GM12875 (cell line): ENCODE measurements at regions not wholly inside any gene's neighbourhood (a gene's known extent, or its start where the extent isn't known, plus 50 kb on each side); places are given as distances from the start of the nearest gene placed in this dataset.

Experiments
- H3K4me3 ChIP-seq: one replicate; pipeline ENCODE4 v1.5.1; 2011; ENCODE audit warnings: low read depth, low read length, control low read depth
- CTCF ChIP-seq: IDR thresholded peaks from 2 replicates; pipeline ENCODE4 v1.5.1; 2011; ENCODE audit warnings: low read depth, mild to moderate bottlenecking, control low read depth, inconsistent platforms, low read length, moderate library complexity, borderline replicate concordance; ENCODE audit not compliant: insufficient read depth

DNA sequence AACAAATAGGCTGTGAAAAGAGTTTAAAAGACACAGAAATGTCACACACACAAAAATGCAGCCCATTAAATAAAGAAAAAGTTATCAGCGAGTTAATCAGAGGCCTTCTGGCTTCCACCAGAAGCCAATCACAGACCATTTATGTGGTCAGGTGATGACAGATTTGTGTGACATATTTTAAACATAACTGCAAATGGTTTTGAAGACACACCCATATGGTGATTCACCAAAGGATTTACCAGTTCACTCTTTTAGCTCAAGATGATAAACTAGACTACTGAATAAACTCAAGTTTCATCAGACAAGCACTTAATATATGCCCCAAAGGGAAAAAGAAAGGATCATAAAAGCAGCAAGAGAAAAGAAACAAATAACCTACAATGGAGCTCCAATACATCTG, 181.2 kb downstream of the SPANXN4 start:
- no peak for TF ChIP-seq CTCF
- H3K4me3 ChIP-seq = no peak overlapping the region

DNA sequence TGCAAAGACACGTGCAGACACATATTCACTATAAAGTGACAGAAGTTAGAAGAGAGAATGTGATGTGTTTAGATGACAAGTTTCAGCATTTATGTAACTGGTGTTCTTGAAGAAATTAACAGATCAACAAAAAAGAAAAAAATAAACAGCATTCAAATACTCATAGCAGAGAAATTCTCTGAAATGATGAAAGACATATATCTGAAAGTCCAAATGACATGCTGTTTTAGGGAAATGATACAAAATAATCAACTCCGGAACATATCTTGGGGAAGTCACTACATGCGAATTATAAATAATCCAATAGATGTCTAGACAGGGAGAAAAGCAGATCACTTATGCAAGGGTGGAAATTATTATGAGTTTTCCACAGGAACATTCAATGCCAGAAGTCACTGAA, 146.0 kb downstream of the SPANXN4 start:
- no peak for TF ChIP-seq CTCF

DNA sequence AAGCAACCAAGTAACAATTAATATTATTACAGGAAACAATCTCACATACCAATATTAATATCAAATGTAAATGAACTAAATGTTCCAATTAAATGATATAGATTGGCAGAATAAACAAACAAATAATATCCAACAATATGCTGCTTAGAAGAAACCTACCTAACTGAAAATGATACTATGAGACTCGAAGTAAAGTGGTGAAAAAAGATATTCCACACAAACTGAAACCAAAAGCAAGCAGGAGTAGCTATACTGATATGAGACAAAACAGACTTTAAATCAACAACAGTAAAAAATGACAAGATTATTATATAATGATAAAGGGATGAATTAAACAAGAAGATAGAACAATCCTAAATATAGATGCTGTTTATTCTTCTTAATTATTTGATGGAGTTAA, 140.1 kb downstream of the SPANXN4 start:
- no peak for TF ChIP-seq CTCF

More for the DNA sequence above, 146.0 kb downstream of the SPANXN4 start:
- H3K4me3 ChIP-seq = no peak overlapping the region

DNA sequence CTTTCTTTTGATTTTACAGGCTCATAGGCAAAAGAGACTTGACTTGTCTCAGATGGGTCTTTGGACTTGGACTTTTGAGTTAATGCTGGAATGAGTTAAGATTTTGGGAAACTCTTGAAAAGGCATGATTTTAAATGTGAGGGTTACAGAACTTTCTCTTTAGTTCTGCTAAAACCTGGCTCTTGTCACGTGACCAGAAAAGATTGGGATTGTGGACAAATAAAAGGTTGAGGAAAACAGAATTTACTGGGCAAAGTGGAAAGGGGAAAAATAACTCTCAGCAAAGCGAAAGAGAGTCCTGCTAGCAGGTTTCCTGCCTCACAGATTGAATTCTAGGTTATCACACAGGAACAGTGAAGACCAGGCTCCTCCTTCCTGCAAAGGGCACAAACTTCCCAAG, 114.0 kb downstream of the SPANXN4 start:
- TF ChIP-seq CTCF = no peak

More for the DNA sequence above, 140.1 kb downstream of the SPANXN4 start:
- H3K4me3 ChIP-seq = no peak overlapping the region

DNA sequence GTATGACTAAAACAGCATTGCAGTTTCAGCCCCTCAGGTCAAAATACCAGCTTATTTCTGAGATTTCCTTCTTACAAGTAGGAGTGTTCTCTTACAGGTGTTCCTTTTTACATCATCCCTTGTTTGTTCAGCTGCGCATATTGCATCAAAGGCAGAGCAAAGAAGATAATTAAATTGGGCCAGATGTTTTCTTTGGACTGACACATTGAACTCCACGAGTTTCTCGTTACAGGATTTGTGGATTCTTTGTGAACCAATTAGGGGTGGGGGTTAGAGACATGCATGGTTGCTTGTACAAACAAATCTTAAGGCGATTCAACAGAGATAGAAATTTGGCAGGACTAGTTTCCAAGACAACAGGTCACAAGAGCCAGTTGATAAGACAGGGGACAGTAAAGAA, 95.7 kb downstream of the SPANXN4 start:
- no peak overlapping the region for H3K4me3 ChIP-seq
- TF ChIP-seq CTCF = no peak

More for the DNA sequence above, 114.0 kb downstream of the SPANXN4 start:
- H3K4me3 ChIP-seq = no peak overlapping the region

- H3K4me3 ChIP-seq = no peak overlapping the region
- no peak for TF ChIP-seq CTCF
These were observed 89.7 kb downstream of the SPANXN4 start for GRCh38 chrX:143115466-143115865.

DNA sequence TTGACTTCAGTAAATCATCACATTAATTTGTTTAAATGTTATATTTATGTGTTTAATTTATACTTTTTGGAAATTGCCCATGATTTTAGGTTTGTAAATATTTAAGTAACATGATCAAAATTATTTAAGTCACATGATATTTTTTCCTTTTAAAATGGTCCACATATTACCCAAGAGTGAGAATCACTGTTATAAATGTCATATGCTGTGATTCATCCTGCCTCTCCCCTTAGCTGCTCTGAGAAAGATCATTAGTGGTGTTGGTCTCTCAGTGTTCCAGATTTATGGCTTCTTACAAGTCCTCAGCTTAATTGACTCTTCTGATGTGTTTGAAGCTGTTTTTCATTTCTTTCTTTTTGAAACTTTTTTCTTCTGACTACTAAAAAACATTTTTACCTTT, 70.1 kb downstream of the SPANXN4 start:
- H3K4me3 ChIP-seq = no peak overlapping the region
- TF ChIP-seq CTCF = no peak
